ENCODE measurements at regions not wholly inside any gene's neighbourhood (a gene's known extent, or its start where the extent isn't known, plus 50 kb on each side); places are given as distances from the start of the nearest gene placed in this dataset.
"Not testable (repeated sequence)": the region's sequence is repeated elsewhere in the genome, so short reads cannot be mapped to it uniquely, and the experiment has no call there.

- CTCF ChIA-PET: no interaction called here
- Mint-ChIP-seq H3K27ac (no peak overlapping the region), H3K36me3 (ENCODE audit: low read depth) (peaks cover 1% of the 10 kb centered on the region), H3K4me3 (no peak overlapping the region), H3K27me3 (ENCODE audit: low read depth) (peaks cover 3% of the 10 kb centered on the region), H3K4me1 (ENCODE audit: low read depth) (no peaks in the 10 kb centered on the region), H3K9me3 (no peaks in the 10 kb centered on the region)
- intact Hi-C loops (cut with micrococcal nuclease): no loop called here
- no peak for DNase-seq
These were observed 77.5 kb upstream of the TCF4 start for GRCh38 chr18:55665506-55665905.

- intact Hi-C loops (cut with micrococcal nuclease); DNase-seq; H3K27me3 Mint-ChIP-seq (ENCODE audit: low read depth); CTCF ChIA-PET; H3K9me3 Mint-ChIP-seq; H3K36me3 Mint-ChIP-seq (ENCODE audit: low read depth); H3K27ac Mint-ChIP-seq; H3K4me1 Mint-ChIP-seq (ENCODE audit: low read depth); H3K4me3 Mint-ChIP-seq: not testable (repeated sequence)
These were observed 76.9 kb upstream of the TCF4 start for GRCh38 chr18:55664758-55665400.

GRCh38 chr18:55663891-55664290 is 75.9 kb upstream of the TCF4 start:
- Mint-ChIP-seq H3K27me3 (ENCODE audit: low read depth) (peaks cover 3% of the 10 kb centered on the region), H3K27ac (no peak overlapping the region), H3K4me3 (no peak overlapping the region), H3K4me1 (ENCODE audit: low read depth) (no peaks in the 10 kb centered on the region), H3K36me3 (ENCODE audit: low read depth) (peaks cover 1% of the 10 kb centered on the region), H3K9me3 (no peaks in the 10 kb centered on the region)
- CTCF ChIA-PET: no interaction called here
- DNase-seq: no peak
- intact Hi-C loops (cut with micrococcal nuclease): no loop called here

GRCh38 chr18:55658598-55658997 is 70.6 kb upstream of the TCF4 start:
- no peaks in the 10 kb centered on the region for H3K9me3 Mint-ChIP-seq
- intact Hi-C loops (cut with micrococcal nuclease): no loop called here
- H3K4me1 Mint-ChIP-seq (ENCODE audit: low read depth): no peaks in the 10 kb centered on the region

GRCh38 chr18:55657572-55658331 is 69.8 kb upstream of the TCF4 start:
- no peak overlapping the region for H3K27ac Mint-ChIP-seq
- CTCF ChIA-PET: no interaction called here
- no peaks in the 10 kb centered on the region for H3K36me3 Mint-ChIP-seq (ENCODE audit: low read depth)
- H3K9me3 Mint-ChIP-seq: no peaks in the 10 kb centered on the region
- no peak for DNase-seq
- H3K4me1 Mint-ChIP-seq (ENCODE audit: low read depth): no peaks in the 10 kb centered on the region
- intact Hi-C loops (cut with micrococcal nuclease): no loop called here
- no peak overlapping the region for H3K4me3 Mint-ChIP-seq
- H3K27me3 Mint-ChIP-seq (ENCODE audit: low read depth): no peaks in the 10 kb centered on the region

More at GRCh38 chr18:55658598-55658997, 70.6 kb upstream of the TCF4 start:
- no peaks in the 10 kb centered on the region for H3K27me3 Mint-ChIP-seq (ENCODE audit: low read depth)
- no peak overlapping the region for H3K27ac Mint-ChIP-seq
- H3K36me3 Mint-ChIP-seq (ENCODE audit: low read depth): no peaks in the 10 kb centered on the region
- CTCF ChIA-PET: no interaction called here
- no peak overlapping the region for H3K4me3 Mint-ChIP-seq
- DNase-seq: no peak

GRCh38 chr18:55654986-55655385 is 67.0 kb upstream of the TCF4 start:
- intact Hi-C loops (cut with micrococcal nuclease): no loop called here
- no peak for DNase-seq
- Mint-ChIP-seq H3K27ac (no peak overlapping the region), H3K9me3 (no peaks in the 10 kb centered on the region), H3K4me3 (no peak overlapping the region), H3K36me3 (ENCODE audit: low read depth) (no peaks in the 10 kb centered on the region), H3K27me3 (ENCODE audit: low read depth) (no peaks in the 10 kb centered on the region), H3K4me1 (ENCODE audit: low read depth) (no peaks in the 10 kb centered on the region)
- CTCF ChIA-PET: no interaction called here

- Mint-ChIP-seq H3K4me3 (no peak overlapping the region), H3K27me3 (ENCODE audit: low read depth) (no peaks in the 10 kb centered on the region), H3K27ac (no peak overlapping the region), H3K4me1 (ENCODE audit: low read depth) (no peaks in the 10 kb centered on the region), H3K36me3 (ENCODE audit: low read depth) (no peaks in the 10 kb centered on the region), H3K9me3 (no peaks in the 10 kb centered on the region)
- CTCF ChIA-PET: interaction anchor here (1.0 kb wide), 1 partner anchor 66 kb away, joined by 3 read pairs; no protein-coding TSS in a partner anchor
- DNase-seq: no peak
- intact Hi-C loops (cut with micrococcal nuclease): no loop called here
These were observed 63.2 kb upstream of the TCF4 start for GRCh38 chr18:55651236-55651635.

GRCh38 chr18:55650363-55650870 is 62.4 kb upstream of the TCF4 start:
- no peaks in the 10 kb centered on the region for H3K27me3 Mint-ChIP-seq (ENCODE audit: low read depth)
- H3K36me3 Mint-ChIP-seq (ENCODE audit: low read depth): no peaks in the 10 kb centered on the region
- H3K27ac Mint-ChIP-seq: no peak overlapping the region
- no peaks in the 10 kb centered on the region for H3K4me1 Mint-ChIP-seq (ENCODE audit: low read depth)
- H3K4me3 Mint-ChIP-seq: no peak overlapping the region
- DNase-seq: no peak
- no peaks in the 10 kb centered on the region for H3K9me3 Mint-ChIP-seq
- CTCF ChIA-PET: interaction anchor here (1.0 kb wide), 1 partner anchor 66 kb away, joined by 3 read pairs; no protein-coding TSS in a partner anchor
- intact Hi-C loops (cut with micrococcal nuclease): no loop called here

- Mint-ChIP-seq H3K27me3 (ENCODE audit: low read depth) (no peaks in the 10 kb centered on the region), H3K36me3 (ENCODE audit: low read depth) (no peaks in the 10 kb centered on the region), H3K9me3 (no peaks in the 10 kb centered on the region), H3K27ac (no peak overlapping the region), H3K4me3 (no peak overlapping the region), H3K4me1 (ENCODE audit: low read depth) (no peaks in the 10 kb centered on the region)
- DNase-seq: no peak
- CTCF ChIA-PET: no interaction called here
- intact Hi-C loops (cut with micrococcal nuclease): no loop called here
These were observed 59.3 kb upstream of the TCF4 start for GRCh38 chr18:55647331-55647730.

- peaks cover 2% of the 10 kb centered on the region for H3K9me3 Mint-ChIP-seq
- no peak for DNase-seq
- CTCF ChIA-PET: no interaction called here
- H3K4me3 Mint-ChIP-seq: no peak overlapping the region
- intact Hi-C loops (cut with micrococcal nuclease): no loop called here
- H3K4me1 Mint-ChIP-seq (ENCODE audit: low read depth): no peaks in the 10 kb centered on the region
- H3K27ac Mint-ChIP-seq: no peak overlapping the region
- no peaks in the 10 kb centered on the region for H3K27me3 Mint-ChIP-seq (ENCODE audit: low read depth)
- no peaks in the 10 kb centered on the region for H3K36me3 Mint-ChIP-seq (ENCODE audit: low read depth)
These were observed 54.2 kb upstream of the TCF4 start for GRCh38 chr18:55642191-55642590.

GRCh38 chr18:55641486-55641885 is 53.5 kb upstream of the TCF4 start:
- no peak for DNase-seq
- Mint-ChIP-seq H3K36me3 (ENCODE audit: low read depth) (no peaks in the 10 kb centered on the region), H3K27me3 (ENCODE audit: low read depth) (no peaks in the 10 kb centered on the region), H3K4me1 (ENCODE audit: low read depth) (no peaks in the 10 kb centered on the region), H3K4me3 (no peak overlapping the region), H3K27ac (no peak overlapping the region), H3K9me3 (peaks cover 2% of the 10 kb centered on the region)
- CTCF ChIA-PET: no interaction called here
- intact Hi-C loops (cut with micrococcal nuclease): no loop called here
